GM21717 (cell line): ENCODE measurements at regions not wholly inside any gene's neighbourhood (a gene's known extent, or its start where the extent isn't known, plus 50 kb on each side); places are given as distances from the start of the nearest gene placed in this dataset.

Source experiments
- ATAC-seq: cut with Tn5 transposase; IDR thresholded peaks from one replicate; pipeline ENCODE4 v1.9.1; 2021; ENCODE audit warnings: mild to moderate bottlenecking, moderate library complexity; ENCODE audit not compliant: unreplicated experiment

GRCh38 chr6:140893432-140893831 is 1239.3 kb upstream of the GJE1 start:
- ATAC-seq: no peak

GRCh38 chr6:140879946-140880345 is 1252.8 kb upstream of the GJE1 start:
- ATAC-seq: no peak

GRCh38 chr6:140874066-140874465 is 1258.7 kb upstream of the GJE1 start:
- no peak for ATAC-seq

GRCh38 chr6:140872885-140873284 is 1259.8 kb upstream of the GJE1 start:
- ATAC-seq: no peak

DNA sequence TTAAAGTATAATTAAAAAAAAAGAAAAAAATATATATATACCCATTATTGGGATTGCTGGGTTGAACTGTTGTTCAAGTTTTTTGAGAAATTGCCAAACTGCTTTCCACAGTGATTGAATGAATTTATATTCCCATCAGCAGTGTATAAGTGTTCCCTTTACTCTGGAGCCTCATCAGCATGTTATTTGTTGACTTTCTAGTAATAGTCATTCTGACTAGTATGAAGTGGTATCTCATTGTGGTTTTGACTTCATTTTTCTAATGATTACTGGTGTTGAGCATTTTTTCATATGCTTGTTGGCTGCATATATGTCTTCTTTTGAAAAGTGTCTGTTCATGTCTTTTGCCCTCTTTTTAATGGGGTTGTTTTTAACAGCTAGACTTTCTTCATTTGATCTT is 1260.8 kb upstream of the GJE1 start:
- ATAC-seq: no peak

GRCh38 chr6:140867336-140867735 is 1265.4 kb upstream of the GJE1 start:
- ATAC-seq: no peak

DNA sequence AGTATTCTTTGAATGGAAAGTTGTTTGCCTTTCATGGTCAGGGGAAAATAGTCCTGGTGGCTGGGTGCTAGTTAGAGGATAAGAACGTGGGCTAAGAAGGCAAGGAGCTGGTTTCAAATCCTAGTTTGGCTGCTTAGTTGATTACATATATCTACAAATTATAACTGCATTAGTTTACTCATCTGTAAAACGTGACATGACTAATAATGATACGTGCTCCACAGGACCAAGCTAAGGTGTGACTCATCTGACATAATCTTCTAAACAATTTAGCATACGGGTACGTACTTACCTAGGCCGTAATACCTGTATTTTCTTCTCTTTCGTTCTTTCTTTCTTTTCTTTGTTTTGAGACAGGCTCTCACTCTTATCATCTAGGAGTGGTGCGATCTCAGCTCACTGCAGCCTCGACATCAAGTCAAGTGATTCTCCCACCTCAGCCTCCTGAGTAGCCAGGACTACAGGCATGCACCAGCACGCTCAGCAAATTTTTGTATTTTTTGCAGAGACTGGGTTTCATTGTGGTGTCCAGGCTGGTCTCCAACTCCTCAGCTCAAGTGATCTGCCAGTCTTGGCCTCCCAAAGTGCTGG is 1274.2 kb upstream of the GJE1 start:
- no peak for ATAC-seq

- ATAC-seq: no peak
Observed at GRCh38 chr6:140857739-140858380, 1274.9 kb upstream of the GJE1 start.

GRCh38 chr6:140855520-140855919 is 1277.2 kb upstream of the GJE1 start:
- no peak for ATAC-seq

GRCh38 chr6:140854318-140854717 is 1278.4 kb upstream of the GJE1 start:
- ATAC-seq: no peak

GRCh38 chr6:140850438-140850837 is 1282.3 kb upstream of the GJE1 start:
- ATAC-seq: no peak

- ATAC-seq: no peak
Observed at GRCh38 chr6:140849456-140849855, 1283.3 kb upstream of the GJE1 start.

DNA sequence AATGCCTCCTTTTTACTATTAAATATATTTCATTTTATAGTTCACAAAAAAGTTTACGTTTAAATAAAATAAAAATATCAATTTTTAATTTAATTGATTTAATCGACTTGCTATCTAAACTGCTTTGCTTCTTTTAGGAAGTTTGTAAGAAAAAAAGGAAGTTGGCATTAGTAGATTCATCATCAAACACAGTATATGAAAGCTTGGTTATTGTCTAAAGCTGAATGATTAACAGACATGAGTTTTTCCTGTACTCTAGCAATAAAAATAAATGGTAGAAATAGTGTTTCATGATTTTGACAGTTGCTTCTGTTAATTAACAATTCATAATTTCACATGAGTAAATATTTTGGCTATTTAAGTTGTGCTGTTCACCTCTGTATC is 1285.5 kb upstream of the GJE1 start:
- ATAC-seq: no peak

GRCh38 chr6:140846503-140847261 is 1286.0 kb upstream of the GJE1 start:
- no peak for ATAC-seq

DNA sequence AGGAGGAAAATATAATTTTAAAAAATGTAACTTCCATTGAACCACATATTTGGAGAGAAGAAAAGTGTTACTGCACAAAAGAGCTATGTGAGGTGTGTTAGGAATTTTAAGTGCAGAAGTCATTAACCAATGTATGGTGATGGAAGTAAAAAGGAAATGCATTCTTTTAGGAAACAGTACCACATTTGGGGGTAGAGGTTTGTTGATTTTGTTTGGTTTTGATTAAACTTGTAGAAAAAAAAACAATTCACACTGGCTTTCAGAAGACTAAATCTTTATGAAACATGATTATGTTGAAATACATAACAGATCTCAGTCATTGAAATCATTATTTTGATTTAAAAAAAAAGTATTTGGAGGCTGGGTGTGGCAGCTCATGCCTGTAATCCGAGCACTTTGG is 1287.0 kb upstream of the GJE1 start:
- no peak for ATAC-seq

DNA sequence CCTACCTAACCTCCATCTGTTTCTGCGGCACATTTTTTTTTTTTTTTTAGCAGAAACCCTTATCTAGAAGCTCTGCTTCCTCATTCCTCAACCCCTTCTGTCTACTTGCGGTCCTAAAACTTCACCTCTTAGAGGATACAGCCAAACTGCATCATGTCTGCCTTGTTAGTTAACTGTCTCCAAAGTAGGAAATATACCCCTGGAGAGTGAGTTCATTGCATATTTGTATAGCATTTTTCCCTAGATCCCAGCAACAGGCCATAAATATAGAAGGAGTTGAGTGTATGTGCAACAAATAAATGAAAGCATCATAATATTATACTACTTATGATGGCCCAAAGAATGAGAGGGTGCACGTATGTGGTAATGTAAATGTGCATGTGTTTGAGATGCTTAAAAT is 1288.6 kb upstream of the GJE1 start:
- no peak for ATAC-seq

GRCh38 chr6:140833408-140833807 is 1299.3 kb upstream of the GJE1 start:
- ATAC-seq: no peak

DNA sequence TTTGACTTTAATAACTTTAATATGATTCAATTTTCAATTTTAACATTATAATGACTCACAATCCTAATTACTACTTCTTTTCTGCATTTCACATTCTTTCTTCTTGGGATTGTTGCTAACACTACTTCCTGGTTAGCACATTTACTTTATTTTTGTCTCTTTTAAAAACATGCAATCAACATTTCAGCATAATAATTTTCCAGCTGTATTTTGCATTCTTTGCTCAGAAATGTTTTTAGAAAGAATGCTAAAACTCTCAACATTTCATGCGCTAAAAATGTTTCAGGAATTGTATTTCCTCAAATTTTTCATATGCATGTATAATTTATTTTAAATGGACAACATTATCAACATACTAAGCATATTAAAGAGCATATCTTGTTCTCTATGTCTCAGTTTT is 1302.1 kb upstream of the GJE1 start:
- no peak for ATAC-seq

DNA sequence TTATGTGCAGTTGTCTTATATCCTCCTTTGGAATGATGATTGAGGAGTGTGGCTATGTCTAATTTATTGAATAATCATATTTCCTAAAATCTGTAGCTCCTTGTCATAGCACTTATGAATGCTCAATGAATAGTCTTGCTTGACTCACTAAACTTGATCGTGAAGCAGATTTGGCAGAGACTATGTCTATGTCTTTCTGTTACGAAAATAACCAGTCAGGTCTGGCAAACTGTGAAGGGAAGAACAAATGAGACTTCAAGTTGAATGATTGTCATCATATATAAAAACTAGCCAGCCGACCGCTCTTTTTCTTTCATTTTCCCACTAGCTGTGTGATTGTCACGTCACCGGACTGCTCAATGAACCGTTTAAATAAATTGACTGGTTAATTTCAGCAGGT is 1303.9 kb upstream of the GJE1 start:
- no peak for ATAC-seq

- ATAC-seq: no peak
Observed at GRCh38 chr6:140827593-140827992, 1305.1 kb upstream of the GJE1 start.

DNA sequence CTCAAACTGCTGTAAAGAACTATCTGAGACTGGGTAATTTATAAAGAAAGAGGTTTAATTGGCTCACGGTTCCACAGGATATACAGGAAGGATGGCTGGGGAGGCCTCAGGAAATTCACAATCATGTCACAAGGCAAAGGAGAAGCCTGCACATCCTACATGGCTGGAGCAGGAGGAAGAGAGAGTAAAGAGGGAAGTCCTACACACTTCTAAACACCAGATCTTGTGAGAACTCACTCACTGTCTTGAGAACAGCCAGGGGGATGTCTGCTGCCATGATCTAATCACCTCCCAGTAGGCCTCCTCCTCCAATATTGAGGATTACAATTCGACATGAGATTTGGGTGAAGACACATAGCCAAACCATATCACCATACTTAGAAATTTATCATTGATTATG is 1307.0 kb upstream of the GJE1 start:
- no peak for ATAC-seq

DNA sequence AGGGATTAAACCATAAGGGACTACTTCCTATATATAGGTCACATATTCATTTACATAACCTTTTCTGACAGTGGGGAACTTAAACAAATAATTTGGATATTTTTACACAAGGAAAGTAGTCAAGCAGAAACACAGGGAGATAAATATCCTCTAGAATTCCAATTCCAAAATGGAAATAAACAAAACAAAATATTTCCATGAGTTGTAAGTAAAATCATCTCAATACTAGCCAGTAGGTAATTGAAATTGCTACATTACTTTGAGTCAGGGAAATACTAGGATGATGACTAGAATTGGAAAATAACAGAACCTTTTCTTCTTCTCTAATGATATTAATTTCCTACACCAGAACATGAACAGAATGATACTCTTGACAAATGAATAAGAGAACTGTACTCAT is 1308.1 kb upstream of the GJE1 start:
- no peak for ATAC-seq
